Endothelial cell of umbilical vein (primary cell): ENCODE measurements at regions not wholly inside any gene's neighbourhood (a gene's known extent, or its start where the extent isn't known, plus 50 kb on each side); places are given as distances from the start of the nearest gene placed in this dataset.

ENCODE experiments used
- BruUV-seq: library from RNA; stranded (reverse); fragments of 400-500 nt; replicated peaks from 2 replicates; lab custom pipeline; 2021; lab: Mats Ljungman, UMichigan
- CTCF ChIA-PET: fragments of 300-600, 350-600 bp; sonication (Branson Sonifier 250); formaldehyde crosslinking; loops from one replicate; lab custom pipeline; 2021; ENCODE audit warnings: antibody characterized with exemption, inconsistent platforms; lab: Charles Lee
- POLR2A ChIA-PET: fragments of 300-600, 350-600 bp; sonication (Branson Sonifier 250); formaldehyde crosslinking; loops from one replicate; lab custom pipeline; 2021; ENCODE audit warnings: antibody characterized with exemption, inconsistent platforms; lab: Charles Lee
- DNase-seq: peaks from one replicate; pipeline ENCODE4 v3.0.0-alpha.2; 2011; ENCODE audit warnings: low read depth, low spot score
- FAIRE-seq: peaks from 2 replicates; lab custom pipeline; 2011; peaks lifted over from hg19 to GRCh38; lab: Jason Lieb, UNC
- H2AFZ ChIP-seq: 2 replicates; pipeline ENCODE4 v1.6.0; 2012; ENCODE audit warnings: low read depth, low read length, control low read depth, inconsistent platforms
- H3K27ac ChIP-seq: 2 replicates; pipeline ENCODE4 v1.5.1; 2011; ENCODE audit warnings: low read depth, mild to moderate bottlenecking, control low read depth, low read length, moderate library complexity; ENCODE audit not compliant: insufficient read depth
- H3K27me3 ChIP-seq, 2 experiments: 2 replicates each; pipeline versions ENCODE4 v1.6.0 to v1.6.1; 2011; ENCODE audit warnings: low read length in 2 of 2, mixed read lengths in 1 of 2; ENCODE audit not compliant: control insufficient read depth in 2 of 2, insufficient read depth in 2 of 2
- H3K36me3 ChIP-seq, 2 experiments: 2 replicates in 1 of 2; 3 replicates in 1 of 2; pipeline ENCODE4 v1.5.1; 2011; ENCODE audit warnings: low read length in 2 of 2, mild to moderate bottlenecking in 1 of 2, moderate library complexity in 1 of 2; ENCODE audit not compliant: control insufficient read depth in 2 of 2, insufficient read depth in 2 of 2; ENCODE audit errors: extremely low read depth in 1 of 2
- H3K4me1 ChIP-seq: 3 replicates; pipeline ENCODE4 v1.5.1; 2011; ENCODE audit warnings: mild to moderate bottlenecking, low read length; ENCODE audit not compliant: control insufficient read depth, insufficient read depth; ENCODE audit errors: extremely low read depth
- H3K4me2 ChIP-seq: 2 replicates; pipeline ENCODE4 v1.6.1; 2011; ENCODE audit warnings: low read length, control low read depth, mixed read lengths; ENCODE audit not compliant: insufficient read depth
- H3K4me3 ChIP-seq, 3 experiments: fragments of 200-600 bp in 1 of 3; sonication (generic), shearing (Covaris generic) in 1 of 3; replicated peaks in 1 of 3; 2 replicates each; pipeline ENCODE4 v1.5.1; 2011 to 2016; ENCODE audit warnings: control low read depth in 3 of 3, low read length in 3 of 3, mild to moderate bottlenecking in 2 of 3, inconsistent platforms in 1 of 3, low read depth in 1 of 3, moderate library complexity in 1 of 3; ENCODE audit not compliant: insufficient read depth in 1 of 3
- H3K79me2 ChIP-seq: 2 replicates; pipeline ENCODE4 v1.6.0; 2012; ENCODE audit warnings: low read length, inconsistent platforms; ENCODE audit not compliant: control insufficient read depth, insufficient read depth
- H3K9ac ChIP-seq: replicated peaks from 2 replicates; pipeline ENCODE3; 2011; ENCODE audit warnings: low read length, control low read depth; ENCODE audit not compliant: insufficient read depth; ENCODE audit errors: extremely low read depth
- H3K9me1 ChIP-seq: replicated peaks from 3 replicates; pipeline ENCODE4 v1.6.0; 2011; ENCODE audit warnings: mild to moderate bottlenecking, low read length; ENCODE audit not compliant: control insufficient read depth, insufficient read depth; ENCODE audit errors: extremely low read depth
- H3K9me3 ChIP-seq: replicated peaks from 2 replicates; pipeline ENCODE4 v1.5.1; 2012; ENCODE audit warnings: low read length, inconsistent platforms; ENCODE audit not compliant: control insufficient read depth, insufficient read depth
- H4K20me1 ChIP-seq: replicated peaks from 2 replicates; pipeline ENCODE3; 2011; ENCODE audit warnings: mild to moderate bottlenecking, low read length; ENCODE audit not compliant: control insufficient read depth, insufficient read depth; ENCODE audit errors: extremely low read depth
- EZH2 ChIP-seq: IDR thresholded peaks from 2 replicates; pipeline ENCODE4 v1.6.1; 2012; ENCODE audit warnings: borderline replicate concordance, low read depth, mild to moderate bottlenecking, moderate library complexity, low read length, inconsistent platforms; ENCODE audit not compliant: severe bottlenecking
- FOS ChIP-seq: IDR thresholded peaks from 2 replicates; pipeline ENCODE4 v1.6.1; 2011; ENCODE audit warnings: mild to moderate bottlenecking, low read length, moderate library complexity, borderline replicate concordance; ENCODE audit not compliant: insufficient read depth
- GATA2 ChIP-seq: IDR thresholded peaks from 2 replicates; pipeline ENCODE4 v1.7.0; 2011; ENCODE audit warnings: low read depth, mild to moderate bottlenecking, moderate library complexity, mixed read lengths, low read length; ENCODE audit not compliant: insufficient read length, insufficient read depth
- JUN ChIP-seq: IDR thresholded peaks from 2 replicates; pipeline ENCODE4 v1.6.1; 2011; ENCODE audit warnings: borderline replicate concordance, low read depth; ENCODE audit not compliant: insufficient read length, insufficient read depth
- MYC ChIP-seq: IDR thresholded peaks from one replicate; pipeline ENCODE4 v1.6.1; 2011; ENCODE audit warnings: mild to moderate bottlenecking, low read depth, low read length
- POLR2A ChIP-seq: IDR thresholded peaks from 2 replicates; pipeline ENCODE4 v1.6.1; 2012; ENCODE audit warnings: low read depth, mild to moderate bottlenecking, control low read depth, low read length
- POLR2AphosphoS5 ChIP-seq: IDR thresholded peaks from 2 replicates; pipeline ENCODE4 v1.6.1; 2012; ENCODE audit warnings: low read depth, mild to moderate bottlenecking, control low read depth, low read length, moderate library complexity; ENCODE audit not compliant: insufficient read depth
- dilution Hi-C: fragments of 300-500 bp; cut with MboI; formaldehyde crosslinking; loops from one replicate; pipeline ENCODE4 v1.15.0; 2019; ENCODE audit warnings: low sequenced_read_pairs; ENCODE audit not compliant: extremely low pct_ligation_motif_present
- intact Hi-C: fragments of 100-400 bp; cut with micrococcal nuclease; formaldehyde crosslinking; loops from one replicate; pipeline ENCODE4 v1.10.0; 2022
- TF ChIP-seq, protein P1 (sequence below), 2 donors: IDR thresholded peaks; 1 replicate in 1 of 2; 2 replicates in 1 of 2; pipeline ENCODE4 v1.5.1; 2011; ENCODE audit warnings: low read length in 2 of 2, mild to moderate bottlenecking in 2 of 2, moderate library complexity in 2 of 2, control low read depth in 1 of 2, inconsistent platforms in 1 of 2, low read depth in 1 of 2; ENCODE audit not compliant: insufficient read depth in 1 of 2; ENCODE audit errors: extremely low read depth in 1 of 2
- TF ChIP-seq, protein P2 (sequence below): IDR thresholded peaks from 2 replicates; pipeline ENCODE4 v1.6.1; 2011; ENCODE audit not compliant: insufficient read depth, insufficient read length

DNA sequence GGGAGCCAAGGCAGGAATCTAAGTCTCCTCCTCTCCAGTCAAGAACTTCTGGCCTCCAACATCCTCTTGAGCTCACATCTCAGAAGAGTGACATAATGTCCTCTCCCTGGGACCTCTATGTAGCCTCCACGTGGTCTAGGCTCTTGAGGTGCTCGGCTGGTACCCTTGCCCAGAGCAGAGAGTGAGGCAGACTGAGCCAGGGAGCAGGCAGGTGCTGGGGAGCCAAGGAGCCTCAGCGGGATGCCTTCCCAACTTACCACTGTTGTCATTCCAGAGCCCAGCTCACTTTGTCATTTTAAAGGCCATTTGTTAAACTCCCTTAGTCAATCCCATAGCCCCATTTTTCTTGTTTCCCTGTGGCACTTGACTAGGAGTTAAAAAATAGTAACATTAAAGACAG, 52.1 kb upstream of the DUSP22 start:
- Histone ChIP-seq H3K27ac (no peak overlapping the region), H3K36me3 (no peaks in the 10 kb centered on the region), H3K9me1 (no peaks in the 10 kb centered on the region), H3K9ac (no peak overlapping the region), H3K79me2 (no peaks in the 10 kb centered on the region), H3K4me2 (no peak overlapping the region), H3K27me3 (no peaks in the 10 kb centered on the region), H3K4me3 (no peak overlapping the region), H2AFZ (no peak overlapping the region), H3K4me1 (no peaks in the 10 kb centered on the region), H4K20me1 (no peaks in the 10 kb centered on the region), H3K9me3 (no peaks in the 10 kb centered on the region)
- BruUV-seq: no TSS peak
- CTCF ChIA-PET: interaction anchor here (1.1 to 1.4 kb wide), 2 partner anchors 72 to 143 kb away, joined by 3 read pairs; no protein-coding TSS in a partner anchor
- intact Hi-C loops: no loop called here
- dilution Hi-C loops: no loop called here
- TF ChIP-seq, protein P1, sequence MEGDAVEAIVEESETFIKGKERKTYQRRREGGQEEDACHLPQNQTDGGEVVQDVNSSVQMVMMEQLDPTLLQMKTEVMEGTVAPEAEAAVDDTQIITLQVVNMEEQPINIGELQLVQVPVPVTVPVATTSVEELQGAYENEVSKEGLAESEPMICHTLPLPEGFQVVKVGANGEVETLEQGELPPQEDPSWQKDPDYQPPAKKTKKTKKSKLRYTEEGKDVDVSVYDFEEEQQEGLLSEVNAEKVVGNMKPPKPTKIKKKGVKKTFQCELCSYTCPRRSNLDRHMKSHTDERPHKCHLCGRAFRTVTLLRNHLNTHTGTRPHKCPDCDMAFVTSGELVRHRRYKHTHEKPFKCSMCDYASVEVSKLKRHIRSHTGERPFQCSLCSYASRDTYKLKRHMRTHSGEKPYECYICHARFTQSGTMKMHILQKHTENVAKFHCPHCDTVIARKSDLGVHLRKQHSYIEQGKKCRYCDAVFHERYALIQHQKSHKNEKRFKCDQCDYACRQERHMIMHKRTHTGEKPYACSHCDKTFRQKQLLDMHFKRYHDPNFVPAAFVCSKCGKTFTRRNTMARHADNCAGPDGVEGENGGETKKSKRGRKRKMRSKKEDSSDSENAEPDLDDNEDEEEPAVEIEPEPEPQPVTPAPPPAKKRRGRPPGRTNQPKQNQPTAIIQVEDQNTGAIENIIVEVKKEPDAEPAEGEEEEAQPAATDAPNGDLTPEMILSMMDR (IDR thresholded peaks at IDR 0.05; ENCODE audit: extremely low read depth in 1 of 2, insufficient read depth in 1 of 2, low read depth in 1 of 2, low read length in 2 of 2): no peak
- TF ChIP-seq POLR2A (no peak), POLR2AphosphoS5 (no peak), FOS (no peak), JUN (no peak), EZH2 (no peak), GATA2 (no peak), MYC (no peak)
- TF ChIP-seq, protein P2, sequence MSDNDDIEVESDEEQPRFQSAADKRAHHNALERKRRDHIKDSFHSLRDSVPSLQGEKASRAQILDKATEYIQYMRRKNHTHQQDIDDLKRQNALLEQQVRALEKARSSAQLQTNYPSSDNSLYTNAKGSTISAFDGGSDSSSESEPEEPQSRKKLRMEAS: no peak
- POLR2A ChIA-PET: no interaction called here
- FAIRE-seq (no peak), DNase-seq (no peak)
